SHP77 (cell line): ENCODE measurements at regions not wholly inside any gene's neighbourhood (a gene's known extent, or its start where the extent isn't known, plus 50 kb on each side); places are given as distances from the start of the nearest gene placed in this dataset.

Source experiments
- DNase-seq, 2 experiments: peaks; one replicate each; lab custom pipeline; 2025; lab: John Stamatoyannopoulos, UW

GRCh38 chr13:39283072-39283471 lies 244.8 kb downstream of the NHLRC3 start:
- no peak for DNase-seq

GRCh38 chr13:39284801-39285388 lies 246.6 kb downstream of the NHLRC3 start:
- no peak for DNase-seq
